ENCODE measurements at regions not wholly inside any gene's neighbourhood (a gene's known extent, or its start where the extent isn't known, plus 50 kb on each side); places are given as distances from the start of the nearest gene placed in this dataset.

DNA sequence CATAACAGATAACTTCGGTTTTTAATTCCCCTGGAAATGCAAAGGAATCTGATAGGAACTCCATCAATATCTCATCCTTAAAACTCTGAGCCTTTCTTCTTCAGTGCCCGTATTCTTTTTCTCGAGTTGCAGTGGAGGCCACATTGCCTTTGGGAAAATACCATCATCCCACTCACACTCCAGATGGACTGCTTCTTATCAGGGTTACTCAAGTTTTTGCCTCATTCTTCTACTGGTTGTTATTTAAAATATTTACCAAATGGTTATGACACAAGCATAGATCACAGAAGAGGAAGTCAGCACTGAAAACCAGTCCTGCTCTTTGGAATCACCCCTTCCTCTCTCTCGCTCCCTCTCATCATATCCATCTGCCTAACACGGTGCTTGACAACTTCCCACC lies 1020.5 kb upstream of the SLC10A2 start:
- TF ChIP-seq, protein P1, sequence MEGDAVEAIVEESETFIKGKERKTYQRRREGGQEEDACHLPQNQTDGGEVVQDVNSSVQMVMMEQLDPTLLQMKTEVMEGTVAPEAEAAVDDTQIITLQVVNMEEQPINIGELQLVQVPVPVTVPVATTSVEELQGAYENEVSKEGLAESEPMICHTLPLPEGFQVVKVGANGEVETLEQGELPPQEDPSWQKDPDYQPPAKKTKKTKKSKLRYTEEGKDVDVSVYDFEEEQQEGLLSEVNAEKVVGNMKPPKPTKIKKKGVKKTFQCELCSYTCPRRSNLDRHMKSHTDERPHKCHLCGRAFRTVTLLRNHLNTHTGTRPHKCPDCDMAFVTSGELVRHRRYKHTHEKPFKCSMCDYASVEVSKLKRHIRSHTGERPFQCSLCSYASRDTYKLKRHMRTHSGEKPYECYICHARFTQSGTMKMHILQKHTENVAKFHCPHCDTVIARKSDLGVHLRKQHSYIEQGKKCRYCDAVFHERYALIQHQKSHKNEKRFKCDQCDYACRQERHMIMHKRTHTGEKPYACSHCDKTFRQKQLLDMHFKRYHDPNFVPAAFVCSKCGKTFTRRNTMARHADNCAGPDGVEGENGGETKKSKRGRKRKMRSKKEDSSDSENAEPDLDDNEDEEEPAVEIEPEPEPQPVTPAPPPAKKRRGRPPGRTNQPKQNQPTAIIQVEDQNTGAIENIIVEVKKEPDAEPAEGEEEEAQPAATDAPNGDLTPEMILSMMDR (conservative IDR thresholded peaks at IDR 0.05; ENCODE audit: low read length): no peak
- no peak for TF ChIP-seq EZH2phosphoT487 (IDR thresholded peaks at IDR 0.05; ENCODE audit: borderline replicate concordance, low read depth, low read length)

All from OCI-LY7 (cell line).